HEK293 (cell line): ENCODE measurements at regions not wholly inside any gene's neighbourhood (a gene's known extent, or its start where the extent isn't known, plus 50 kb on each side); places are given as distances from the start of the nearest gene placed in this dataset.

Source experiments
- CTCF ChIA-PET: fragments of 350-600 bp; formaldehyde crosslinking; extraction: SDS; loops from one replicate; lab custom pipeline; 2021; ENCODE audit warnings: antibody characterized with exemption; lab: Yijun Ruan, JAX
- POLR2A ChIA-PET: fragments of 300-600 bp; formaldehyde crosslinking; extraction: SDS; loops from one replicate; lab custom pipeline; 2020; ENCODE audit warnings: antibody characterized with exemption, inconsistent platforms; lab: Yijun Ruan, JAX
- H3K27ac ChIP-seq: fragments of 200-500 bp; sonication (Bioruptor generic); 2 replicates; pipeline ENCODE4 v1.5.1; 2014; ENCODE audit warnings: low read depth, low read length, control low read depth, inconsistent platforms; ENCODE audit errors: extremely low read depth
- H3K36me3 ChIP-seq, 2 experiments: fragments of 200-500 bp in 1 of 2; sonication (Bioruptor generic) in 1 of 2; 1 replicate in 1 of 2; 2 replicates in 1 of 2; pipeline ENCODE4 v1.5.1; 2014 to 2017; ENCODE audit warnings: inconsistent platforms in 2 of 2, low read length in 2 of 2; ENCODE audit not compliant: control insufficient read depth in 2 of 2, insufficient read depth in 1 of 2
- H3K4me1 ChIP-seq: fragments of 200-500 bp; sonication (Bioruptor generic); 2 replicates; pipeline ENCODE4 v1.5.1; 2014; ENCODE audit warnings: mild to moderate bottlenecking, low read length, inconsistent platforms; ENCODE audit not compliant: control insufficient read depth, insufficient read depth
- H3K4me3 ChIP-seq: 2 replicates; pipeline ENCODE4 v1.5.1; 2011; ENCODE audit warnings: low read depth, mild to moderate bottlenecking, control low read depth, low read length, moderate library complexity
- H3K9me3 ChIP-seq: fragments of 200-500 bp; sonication (Bioruptor generic); 2 replicates; pipeline ENCODE4 v1.5.1; 2014; ENCODE audit warnings: low read depth, low read length, inconsistent platforms; ENCODE audit not compliant: control insufficient read depth, insufficient read depth
- BCL11B ChIP-seq: fragments of 450-650 bp; formaldehyde crosslinking; IDR thresholded peaks from 2 replicates; pipeline ENCODE4 v1.5.1; 2016; ENCODE audit warnings: low read depth, missing biosample characterization, missing genetic modification characterization
- GLIS1 ChIP-seq: fragments of 450-650 bp; formaldehyde crosslinking; IDR thresholded peaks from 2 replicates; pipeline ENCODE4 v1.5.1; 2016; ENCODE audit warnings: missing biosample characterization, missing genetic modification characterization
- GLIS2 ChIP-seq: fragments of 450-650 bp; formaldehyde crosslinking; IDR thresholded peaks from 2 replicates; pipeline ENCODE4 v1.5.1; 2016; ENCODE audit warnings: missing biosample characterization, missing genetic modification characterization
- HOXA7 ChIP-seq: sonication (generic); formaldehyde crosslinking; IDR thresholded peaks from 2 replicates; pipeline ENCODE4 v1.8.1; 2022; ENCODE audit warnings: missing genetic modification reagents, borderline replicate concordance
- KLF7 ChIP-seq: fragments of 450-650 bp; formaldehyde crosslinking; IDR thresholded peaks from 2 replicates; pipeline ENCODE4 v1.5.1; 2016; ENCODE audit warnings: missing biosample characterization, missing genetic modification characterization, borderline replicate concordance
- PATZ1 ChIP-seq: fragments of 450-650 bp; formaldehyde crosslinking; IDR thresholded peaks from 2 replicates; pipeline ENCODE4 v1.5.1; 2016; ENCODE audit warnings: missing biosample characterization, missing genetic modification characterization
- PRDM1 ChIP-seq: fragments of 450-650 bp; formaldehyde crosslinking; IDR thresholded peaks from 2 replicates; pipeline ENCODE4; 2016; ENCODE audit warnings: missing biosample characterization, missing genetic modification characterization
- SCRT2 ChIP-seq: fragments of 450-650 bp; formaldehyde crosslinking; IDR thresholded peaks from 2 replicates; pipeline ENCODE4 v1.5.1; 2016; ENCODE audit warnings: missing biosample characterization, missing genetic modification characterization
- YY1 ChIP-seq: fragments of 450-650 bp; formaldehyde crosslinking; IDR thresholded peaks from 2 replicates; pipeline ENCODE4 v1.5.1; 2018; ENCODE audit warnings: missing biosample characterization, missing genetic modification characterization
- ZBTB1 ChIP-seq: fragments of 450-650 bp; formaldehyde crosslinking; IDR thresholded peaks from 2 replicates; pipeline ENCODE4 v1.5.1; 2016; ENCODE audit warnings: missing biosample characterization, missing genetic modification characterization
- ZBTB20 ChIP-seq: fragments of 450-650 bp; formaldehyde crosslinking; IDR thresholded peaks from 2 replicates; pipeline ENCODE4 v1.5.1; 2016; ENCODE audit warnings: missing biosample characterization, missing genetic modification characterization
- ZBTB48 ChIP-seq: fragments of 450-650 bp; formaldehyde crosslinking; IDR thresholded peaks from 2 replicates; pipeline ENCODE4 v1.5.1; 2016; ENCODE audit warnings: missing biosample characterization, missing genetic modification characterization
- ZNF10 ChIP-seq: fragments of 450-650 bp; formaldehyde crosslinking; IDR thresholded peaks from 2 replicates; pipeline ENCODE4 v1.5.1; 2017; ENCODE audit warnings: missing biosample characterization, missing genetic modification characterization
- ZNF157 ChIP-seq: fragments of 450-650 bp; formaldehyde crosslinking; IDR thresholded peaks from 2 replicates; pipeline ENCODE4 v1.5.1; 2016; ENCODE audit warnings: missing biosample characterization, missing genetic modification characterization
- ZNF174 ChIP-seq: fragments of 450-650 bp; formaldehyde crosslinking; IDR thresholded peaks from 2 replicates; pipeline ENCODE4 v1.5.0; 2017; ENCODE audit warnings: missing biosample characterization, mild to moderate bottlenecking, missing genetic modification characterization
- ZNF23 ChIP-seq: fragments of 450-650 bp; formaldehyde crosslinking; IDR thresholded peaks from 2 replicates; pipeline ENCODE4 v1.5.1; 2016; ENCODE audit warnings: missing biosample characterization, missing genetic modification characterization, borderline replicate concordance
- ZNF280D ChIP-seq: fragments of 450-650 bp; formaldehyde crosslinking; IDR thresholded peaks from 2 replicates; pipeline ENCODE4 v1.5.1; 2016; ENCODE audit warnings: missing biosample characterization, missing genetic modification characterization
- ZNF341 ChIP-seq: fragments of 450-650 bp; formaldehyde crosslinking; IDR thresholded peaks from 2 replicates; pipeline ENCODE4; 2016; ENCODE audit warnings: low read depth, missing biosample characterization, missing genetic modification characterization
- ZNF394 ChIP-seq: fragments of 450-650 bp; formaldehyde crosslinking; IDR thresholded peaks from 2 replicates; pipeline ENCODE4 v1.5.1; 2016; ENCODE audit warnings: missing biosample characterization, missing genetic modification characterization, mild to moderate bottlenecking, moderate library complexity, borderline replicate concordance
- ZNF514 ChIP-seq: fragments of 450-650 bp; formaldehyde crosslinking; IDR thresholded peaks from 2 replicates; pipeline ENCODE4 v1.5.1; 2016; ENCODE audit warnings: missing biosample characterization, missing genetic modification characterization
- ZNF596 ChIP-seq: fragments of 450-650 bp; IDR thresholded peaks from 2 replicates; pipeline ENCODE4 v1.5.0; 2018; ENCODE audit warnings: missing biosample characterization, mild to moderate bottlenecking, missing genetic modification characterization, moderate library complexity
- ZNF629 ChIP-seq: fragments of 450-650 bp; formaldehyde crosslinking; IDR thresholded peaks from 2 replicates; pipeline ENCODE4 v1.5.1; 2017; ENCODE audit warnings: missing biosample characterization, missing genetic modification characterization
- ZNF658 ChIP-seq: fragments of 450-650 bp; formaldehyde crosslinking; IDR thresholded peaks from 2 replicates; pipeline ENCODE4; 2016; ENCODE audit warnings: missing biosample characterization, missing genetic modification characterization
- ZNF670 ChIP-seq: fragments of 450-650 bp; formaldehyde crosslinking; IDR thresholded peaks from 2 replicates; pipeline ENCODE4 v1.5.1; 2016; ENCODE audit warnings: missing biosample characterization, missing genetic modification characterization, low read depth
- TF ChIP-seq, protein P1 (sequence below): fragments of 450-650 bp; formaldehyde crosslinking; IDR thresholded peaks from 2 replicates; pipeline ENCODE4 v1.5.1; 2016; ENCODE audit warnings: missing biosample characterization, missing genetic modification characterization
- TF ChIP-seq, protein P2 (sequence below): fragments of 450-650 bp; formaldehyde crosslinking; IDR thresholded peaks from 2 replicates; pipeline ENCODE4 v1.5.1; 2016; ENCODE audit warnings: missing biosample characterization, missing genetic modification characterization
- TF ChIP-seq, protein P3 (sequence below): fragments of 450-650 bp; formaldehyde crosslinking; IDR thresholded peaks from 2 replicates; pipeline ENCODE4 v1.5.1; 2016; ENCODE audit warnings: missing biosample characterization, missing genetic modification characterization

DNA sequence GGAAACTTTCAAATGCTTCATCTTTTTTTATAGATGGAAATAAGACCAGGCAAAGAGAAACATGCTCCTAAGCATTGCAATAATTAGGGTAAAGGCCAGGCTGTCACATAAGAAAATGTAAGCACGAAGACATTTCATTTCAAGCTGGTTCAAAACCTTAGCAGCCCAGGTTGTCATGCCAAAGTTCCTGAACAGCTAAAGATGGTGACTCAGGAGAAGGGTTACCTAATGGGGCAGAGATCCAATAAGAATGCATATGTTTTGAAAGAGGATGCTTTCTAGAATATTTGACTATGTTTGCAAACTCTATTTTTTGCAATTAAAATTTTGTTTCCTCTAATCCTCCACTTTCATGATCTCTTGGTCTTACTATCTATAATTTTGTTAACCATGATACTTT is 65.6 kb upstream of the PHACTR2 start:
- H3K9me3 ChIP-seq, result no peaks in the 10 kb centered on the region
- CTCF ChIA-PET, result interaction anchor here (0.7 kb wide), 1 partner anchor 23 kb away, joined by 3 read pairs; no protein-coding TSS in a partner anchor

GRCh38 chr6:143611580-143611979 is 66.2 kb upstream of the PHACTR2 start:
- H3K9me3 ChIP-seq, result no peaks in the 10 kb centered on the region
- ChIA-PET POLR2A (no interaction called here), CTCF (interaction anchor here (0.7 to 0.8 kb wide), 2 partner anchors 19 to 23 kb away, joined by 3 read pairs; no protein-coding TSS in a partner anchor)
- TF ChIP-seq ZNF658 (tag by site-specific recombination), result no peak
- no peak for TF ChIP-seq ZNF23 (tag by site-specific recombination)
- TF ChIP-seq ZNF596 (tag by site-specific recombination), result no peak
- no peak for TF ChIP-seq ZNF280D (tag by site-specific recombination)
- TF ChIP-seq ZNF394 (tag by site-specific recombination), result no peak
- no peak for TF ChIP-seq ZBTB1 (tag by site-specific recombination)
- no peak for TF ChIP-seq GLIS2 (tag by site-specific recombination)
- TF ChIP-seq KLF7 (tag by site-specific recombination), result no peak
- TF ChIP-seq YY1 (tag by site-specific recombination), result no peak
- TF ChIP-seq GLIS1 (tag by site-specific recombination), result no peak
- TF ChIP-seq HOXA7 (CRISPR knock-in tag), result no peak
- TF ChIP-seq ZNF10, result no peak
- no peak for TF ChIP-seq SCRT2
- TF ChIP-seq, protein P1, sequence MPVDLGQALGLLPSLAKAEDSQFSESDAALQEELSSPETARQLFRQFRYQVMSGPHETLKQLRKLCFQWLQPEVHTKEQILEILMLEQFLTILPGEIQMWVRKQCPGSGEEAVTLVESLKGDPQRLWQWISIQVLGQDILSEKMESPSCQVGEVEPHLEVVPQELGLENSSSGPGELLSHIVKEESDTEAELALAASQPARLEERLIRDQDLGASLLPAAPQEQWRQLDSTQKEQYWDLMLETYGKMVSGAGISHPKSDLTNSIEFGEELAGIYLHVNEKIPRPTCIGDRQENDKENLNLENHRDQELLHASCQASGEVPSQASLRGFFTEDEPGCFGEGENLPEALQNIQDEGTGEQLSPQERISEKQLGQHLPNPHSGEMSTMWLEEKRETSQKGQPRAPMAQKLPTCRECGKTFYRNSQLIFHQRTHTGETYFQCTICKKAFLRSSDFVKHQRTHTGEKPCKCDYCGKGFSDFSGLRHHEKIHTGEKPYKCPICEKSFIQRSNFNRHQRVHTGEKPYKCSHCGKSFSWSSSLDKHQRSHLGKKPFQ (tag by site-specific recombination), result no peak
- no peak for TF ChIP-seq ZNF670 (tag by site-specific recombination)
- TF ChIP-seq BCL11B (tag by site-specific recombination), result no peak
- H3K4me3 ChIP-seq, result no peak overlapping the region
- H3K4me1 ChIP-seq, result peaks cover 29% of the 10 kb centered on the region
- no peak overlapping the region for H3K27ac ChIP-seq
- no peaks in the 10 kb centered on the region for H3K36me3 ChIP-seq

More for the DNA sequence above, 65.6 kb upstream of the PHACTR2 start:
- H3K36me3 ChIP-seq, result no peaks in the 10 kb centered on the region
- H3K4me1 ChIP-seq, result peaks cover 27% of the 10 kb centered on the region
- POLR2A ChIA-PET, result no interaction called here
- TF ChIP-seq ZNF341 (tag by site-specific recombination) (no peak), ZNF514 (tag by site-specific recombination) (no peak), SCRT2 (no peak), ZNF394 (tag by site-specific recombination) (no peak), ZBTB20 (tag by site-specific recombination) (no peak), ZNF157 (tag by site-specific recombination) (no peak), ZNF174 (tag by site-specific recombination) (no peak), ZBTB48 (no peak), PRDM1 (no peak), PATZ1 (tag by site-specific recombination) (no peak), ZNF629 (tag by site-specific recombination) (no peak)
- TF ChIP-seq, protein P2, sequence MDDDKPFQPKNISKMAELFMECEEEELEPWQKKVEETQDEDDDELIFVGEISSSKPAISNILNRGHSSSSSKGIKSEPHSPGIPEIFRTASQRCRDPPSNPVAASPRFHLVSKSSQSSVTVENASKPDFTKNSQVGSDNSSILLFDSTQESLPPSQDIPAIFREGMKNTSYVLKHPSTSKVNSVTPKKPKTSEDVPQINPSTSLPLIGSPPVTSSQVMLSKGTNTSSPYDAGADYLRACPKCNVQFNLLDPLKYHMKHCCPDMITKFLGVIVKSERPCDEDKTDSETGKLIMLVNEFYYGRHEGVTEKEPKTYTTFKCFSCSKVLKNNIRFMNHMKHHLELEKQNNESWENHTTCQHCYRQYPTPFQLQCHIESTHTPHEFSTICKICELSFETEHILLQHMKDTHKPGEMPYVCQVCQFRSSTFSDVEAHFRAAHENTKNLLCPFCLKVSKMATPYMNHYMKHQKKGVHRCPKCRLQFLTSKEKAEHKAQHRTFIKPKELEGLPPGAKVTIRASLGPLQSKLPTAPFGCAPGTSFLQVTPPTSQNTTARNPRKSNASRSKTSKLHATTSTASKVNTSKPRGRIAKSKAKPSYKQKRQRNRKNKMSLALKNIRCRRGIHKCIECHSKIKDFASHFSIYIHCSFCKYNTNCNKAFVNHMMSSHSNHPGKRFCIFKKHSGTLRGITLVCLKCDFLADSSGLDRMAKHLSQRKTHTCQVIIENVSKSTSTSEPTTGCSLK (tag by site-specific recombination), result no peak
- TF ChIP-seq, protein P3, sequence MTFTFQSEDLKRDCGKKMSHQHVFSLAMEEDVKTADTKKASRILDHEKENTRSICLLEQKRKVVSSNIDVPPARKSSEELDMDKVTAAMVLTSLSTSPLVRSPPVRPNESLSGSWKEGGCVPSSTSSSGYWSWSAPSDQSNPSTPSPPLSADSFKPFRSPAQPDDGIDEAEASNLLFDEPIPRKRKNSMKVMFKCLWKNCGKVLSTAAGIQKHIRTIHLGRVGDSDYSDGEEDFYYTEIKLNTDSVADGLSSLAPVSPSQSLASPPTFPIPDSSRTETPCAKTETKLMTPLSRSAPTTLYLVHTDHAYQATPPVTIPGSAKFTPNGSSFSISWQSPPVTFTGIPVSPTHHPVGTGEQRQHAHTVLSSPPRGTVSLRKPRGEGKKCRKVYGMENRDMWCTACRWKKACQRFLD (tag by site-specific recombination), result no peak
- TF ChIP-seq, all 188 proteins: peak for 0
- Histone ChIP-seq H3K27ac (no peak overlapping the region), H3K4me3 (no peak overlapping the region)
